Frontal cortex (tissue), 3 donors: ENCODE measurements at regions not wholly inside any gene's neighbourhood (a gene's known extent, or its start where the extent isn't known, plus 50 kb on each side); places are given as distances from the start of the nearest gene placed in this dataset.

Experiments
- DNase-seq, 2 donors: peaks; one replicate each; pipeline ENCODE4 v3.0.0; 2012; ENCODE audit warnings: low spot score in 2 of 2
- FAIRE-seq: peaks from 2 replicates; lab custom pipeline; 2012; peaks lifted over from hg19 to GRCh38; lab: Jason Lieb, UNC
- donor health status: control.
- donor health status: control.
- donor health status: control.

GRCh38 chr10:130887170-130887569 is 424.4 kb downstream of the TCERG1L start:
- FAIRE-seq = no peak
- no peak for DNase-seq

- no peak for DNase-seq
- FAIRE-seq = peak; percentile 40
Measured at GRCh38 chr10:130888493-130888892, 423.0 kb downstream of the TCERG1L start.

GRCh38 chr10:130889240-130889639 is 422.3 kb downstream of the TCERG1L start:
- FAIRE-seq (no peak), DNase-seq (no peak)

- no peak for DNase-seq
- FAIRE-seq = no peak
Measured at GRCh38 chr10:130889780-130890179, 421.7 kb downstream of the TCERG1L start.

GRCh38 chr10:130891066-130891465 is 420.5 kb downstream of the TCERG1L start:
- DNase-seq (no peak), FAIRE-seq (no peak)

GRCh38 chr10:130894471-130894870 is 417.1 kb downstream of the TCERG1L start:
- DNase-seq (no peak), FAIRE-seq (no peak)

- DNase-seq (no peak), FAIRE-seq (no peak)
Measured at GRCh38 chr10:130895161-130895560, 416.4 kb downstream of the TCERG1L start.

GRCh38 chr10:130897815-130898214 is 413.7 kb downstream of the TCERG1L start:
- FAIRE-seq (no peak), DNase-seq (no peak)

- no peak for DNase-seq
- FAIRE-seq = no peak
Measured at GRCh38 chr10:130898381-130898780, 413.1 kb downstream of the TCERG1L start.

- DNase-seq (no peak), FAIRE-seq (no peak)
Measured at GRCh38 chr10:130899856-130900255, 411.7 kb downstream of the TCERG1L start.

- no peak for FAIRE-seq
- no peak for DNase-seq
Measured at GRCh38 chr10:130900441-130901160, 410.9 kb downstream of the TCERG1L start.

- FAIRE-seq = no peak
- DNase-seq = no peak
Measured at GRCh38 chr10:130901311-130902165, 410.0 kb downstream of the TCERG1L start.

GRCh38 chr10:130902471-130902870 is 409.1 kb downstream of the TCERG1L start:
- FAIRE-seq (no peak), DNase-seq (no peak)

GRCh38 chr10:130902929-130903328 is 408.6 kb downstream of the TCERG1L start:
- FAIRE-seq = no peak
- no peak for DNase-seq

GRCh38 chr10:130904676-130905075 is 406.8 kb downstream of the TCERG1L start:
- DNase-seq (no peak), FAIRE-seq (no peak)

GRCh38 chr10:130905386-130905785 is 406.1 kb downstream of the TCERG1L start:
- FAIRE-seq = no peak
- no peak for DNase-seq

- DNase-seq (no peak), FAIRE-seq (no peak)
Measured at GRCh38 chr10:130905921-130906320, 405.6 kb downstream of the TCERG1L start.

- no peak for DNase-seq
- no peak for FAIRE-seq
Measured at GRCh38 chr10:130910848-130911247, 400.7 kb downstream of the TCERG1L start.

- FAIRE-seq (no peak), DNase-seq (no peak)
Measured at GRCh38 chr10:130913844-130914243, 397.7 kb downstream of the TCERG1L start.

- no peak for DNase-seq
- FAIRE-seq = no peak
Measured at GRCh38 chr10:130914367-130914766, 397.2 kb downstream of the TCERG1L start.

- FAIRE-seq = no peak
- DNase-seq = no peak
Measured at GRCh38 chr10:130915065-130915464, 396.5 kb downstream of the TCERG1L start.
